Breast epithelium (tissue), 4 donors: ENCODE measurements at regions not wholly inside any gene's neighbourhood (a gene's known extent, or its start where the extent isn't known, plus 50 kb on each side); places are given as distances from the start of the nearest gene placed in this dataset.

ENCODE experiments used
- DNase-seq, 2 donors: peaks; one replicate each; pipeline ENCODE4 v3.0.0-alpha.2; 2019; ENCODE audit warnings: low spot score in 2 of 2
- H3K27ac ChIP-seq, 2 donors: fragments of 200-600 bp; sonication (generic) in 1 of 2; one replicate each; pipeline ENCODE4 v1.5.1; 2016 to 2019; ENCODE audit warnings: mild to moderate bottlenecking in 1 of 2
- H3K27me3 ChIP-seq, 2 donors: fragments of 200-600 bp; sonication (generic) in 1 of 2; one replicate each; pipeline versions ENCODE4 v1.5.1 to v1.6.0; 2017 to 2019; ENCODE audit warnings: control low read depth in 1 of 2, mild to moderate bottlenecking in 1 of 2
- H3K36me3 ChIP-seq: fragments of 200-600 bp; one replicate; pipeline ENCODE4 v1.5.1; 2019
- H3K4me1 ChIP-seq, 2 donors: fragments of 200-600 bp; sonication (generic); one replicate each; pipeline ENCODE4 v1.5.1; 2016 to 2019; ENCODE audit warnings: control low read depth in 1 of 2
- H3K4me3 ChIP-seq, 3 donors: fragments of 200-600 bp; sonication (generic); 1 replicate in 2 of 3; 2 replicates in 1 of 3; pipeline ENCODE4 v1.5.1; 2016 to 2019; ENCODE audit warnings: mild to moderate bottlenecking in 3 of 3, moderate library complexity in 2 of 3
- H3K9me3 ChIP-seq, 2 donors: fragments of 200-600 bp; sonication (generic) in 1 of 2; one replicate each; pipeline ENCODE4 v1.5.1; 2016 to 2019; ENCODE audit warnings: control low read depth in 1 of 2
- CTCF ChIP-seq, 3 donors: fragments of 450-650 bp; IDR thresholded peaks; one replicate each; pipeline ENCODE4 v1.5.1; 2016 to 2017; ENCODE audit warnings: antibody characterized with exemption in 3 of 3, mild to moderate bottlenecking in 3 of 3, moderate library complexity in 3 of 3
- POLR2A ChIP-seq: fragments of 450-650 bp; IDR thresholded peaks from one replicate; pipeline ENCODE4 v1.6.1; 2016; ENCODE audit warnings: antibody characterized with exemption, mild to moderate bottlenecking, moderate library complexity
- POLR2AphosphoS5 ChIP-seq, 3 donors: sonication (generic); formaldehyde crosslinking; IDR thresholded peaks; one replicate each; pipeline ENCODE4 v1.6.1; 2017; ENCODE audit warnings: antibody characterized with exemption in 3 of 3
- intact Hi-C: fragments of 100-400 bp; cut with DNase I; formaldehyde crosslinking; loops from one replicate; pipeline ENCODE4 v1.15.1; 2023; ENCODE audit warnings: low total_unique reads

GRCh38 chr6:5898102-5898501 lies 108.6 kb downstream of the NRN1 start:
- TF ChIP-seq POLR2AphosphoS5 (IDR thresholded peaks at IDR 0.05) (no peak), POLR2A (no peak), CTCF (IDR thresholded peaks at IDR 0.05) (no peak)
- no peaks in the 10 kb centered on the region for H3K27me3 ChIP-seq
- no peaks in the 10 kb centered on the region for H3K36me3 ChIP-seq
- H3K27ac ChIP-seq = no peak overlapping the region
- DNase-seq = no peak
- no peak overlapping the region for H3K4me3 ChIP-seq
- intact Hi-C loops = no loop called here
- H3K9me3 ChIP-seq = no peaks in the 10 kb centered on the region
- no peaks in the 10 kb centered on the region for H3K4me1 ChIP-seq

DNA sequence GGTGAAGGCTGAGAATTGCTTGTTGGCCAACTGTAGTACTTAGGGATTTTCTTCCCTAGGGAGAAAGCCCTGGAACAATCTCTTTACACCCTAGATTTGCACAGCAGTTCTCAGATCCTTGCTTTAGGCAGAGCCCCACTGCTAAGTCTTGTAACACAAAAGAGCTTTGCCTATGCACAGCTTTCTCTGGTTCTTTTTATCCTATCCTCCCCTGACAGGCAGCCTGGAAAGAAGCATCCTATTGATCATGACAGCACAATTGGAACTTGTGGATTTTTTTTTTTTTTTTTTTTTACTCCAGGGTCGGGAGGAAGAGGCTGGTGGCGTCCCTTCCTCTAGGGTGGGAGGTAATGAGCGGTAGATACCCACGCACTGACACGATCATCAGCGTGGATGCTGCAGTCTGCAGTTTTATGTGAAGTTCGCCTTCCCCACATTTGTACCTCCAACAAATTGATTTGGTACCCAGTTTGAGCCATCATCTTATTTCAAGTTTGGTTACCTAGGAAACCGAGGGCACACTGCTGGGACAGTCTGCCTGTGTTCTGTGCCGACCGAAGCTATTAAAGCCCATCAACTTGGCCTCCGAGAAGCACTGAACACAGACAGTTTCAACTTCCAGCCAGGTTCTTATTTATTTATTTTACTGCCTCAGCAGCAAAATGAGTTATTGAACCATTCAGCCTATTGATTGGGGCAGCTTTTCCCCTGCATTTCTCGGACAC lies 110.1 kb downstream of the NRN1 start:
- no peaks in the 10 kb centered on the region for H3K27me3 ChIP-seq
- TF ChIP-seq CTCF (IDR thresholded peaks at IDR 0.05) (no peak), POLR2AphosphoS5 (IDR thresholded peaks at IDR 0.05) (no peak), POLR2A (no peak)
- H3K4me3 ChIP-seq = no peak overlapping the region
- H3K4me1 ChIP-seq = no peaks in the 10 kb centered on the region
- H3K36me3 ChIP-seq = no peaks in the 10 kb centered on the region
- no peak overlapping the region for H3K27ac ChIP-seq
- DNase-seq = no peak
- no peaks in the 10 kb centered on the region for H3K9me3 ChIP-seq
- intact Hi-C loops = no loop called here

GRCh38 chr6:5894357-5894756 lies 112.4 kb downstream of the NRN1 start:
- no peaks in the 10 kb centered on the region for H3K36me3 ChIP-seq
- H3K27ac ChIP-seq = no peak overlapping the region
- DNase-seq = peak in 1 of 2 donors; percentile 82
- TF ChIP-seq POLR2A (no peak), POLR2AphosphoS5 (IDR thresholded peaks at IDR 0.05) (no peak), CTCF (IDR thresholded peaks at IDR 0.05) (no peak)
- no peaks in the 10 kb centered on the region for H3K27me3 ChIP-seq
- no peaks in the 10 kb centered on the region for H3K9me3 ChIP-seq
- no peaks in the 10 kb centered on the region for H3K4me1 ChIP-seq
- no peak overlapping the region for H3K4me3 ChIP-seq
- intact Hi-C loops = no loop called here

DNA sequence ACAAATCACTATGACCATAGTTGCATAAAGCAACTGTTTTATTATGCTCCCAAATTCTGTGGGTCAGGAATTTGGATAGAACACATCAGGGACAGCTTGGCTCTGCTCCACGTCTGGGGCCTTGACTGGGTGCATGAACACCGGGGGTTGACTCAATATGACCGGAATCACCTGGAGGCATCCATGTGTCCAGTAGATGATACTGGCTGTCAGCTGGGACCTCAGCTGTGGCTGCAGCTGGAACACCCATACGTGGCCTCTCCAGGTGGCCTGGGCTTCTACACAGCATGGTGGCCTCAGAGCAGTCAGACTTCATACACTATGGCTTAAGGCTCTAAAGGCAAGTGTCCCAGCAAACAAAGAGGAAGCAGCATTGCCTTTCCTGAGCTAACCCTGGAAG lies 113.4 kb downstream of the NRN1 start:
- Histone ChIP-seq H3K27me3 (no peaks in the 10 kb centered on the region), H3K4me1 (no peaks in the 10 kb centered on the region), H3K27ac (no peak overlapping the region), H3K9me3 (no peaks in the 10 kb centered on the region), H3K36me3 (no peaks in the 10 kb centered on the region), H3K4me3 (no peak overlapping the region)
- no peak for DNase-seq
- TF ChIP-seq CTCF (IDR thresholded peaks at IDR 0.05) (no peak), POLR2AphosphoS5 (IDR thresholded peaks at IDR 0.05) (no peak), POLR2A (no peak)
- intact Hi-C loops = no loop called here

GRCh38 chr6:5892669-5893068 lies 114.1 kb downstream of the NRN1 start:
- intact Hi-C loops = no loop called here
- H3K27me3 ChIP-seq = no peaks in the 10 kb centered on the region
- H3K4me1 ChIP-seq = no peaks in the 10 kb centered on the region
- TF ChIP-seq POLR2A = no peak
- TF ChIP-seq POLR2AphosphoS5 (IDR thresholded peaks at IDR 0.05) = no peak
- no peak for TF ChIP-seq CTCF (IDR thresholded peaks at IDR 0.05)
- DNase-seq = no peak
- no peaks in the 10 kb centered on the region for H3K36me3 ChIP-seq
- H3K27ac ChIP-seq = no peak overlapping the region
- no peaks in the 10 kb centered on the region for H3K9me3 ChIP-seq
- peak overlapping the region in 1 of 3 donors; percentile 46 for H3K4me3 ChIP-seq
